Inflammatory macrophage treated with lipopolysaccharide for 4 hours (primary cell): ENCODE measurements at regions not wholly inside any gene's neighbourhood (a gene's known extent, or its start where the extent isn't known, plus 50 kb on each side); places are given as distances from the start of the nearest gene placed in this dataset.

Source experiments
- DNase-seq: peaks from one replicate; pipeline ENCODE4 v3.0.0-alpha.2; 2020

DNA sequence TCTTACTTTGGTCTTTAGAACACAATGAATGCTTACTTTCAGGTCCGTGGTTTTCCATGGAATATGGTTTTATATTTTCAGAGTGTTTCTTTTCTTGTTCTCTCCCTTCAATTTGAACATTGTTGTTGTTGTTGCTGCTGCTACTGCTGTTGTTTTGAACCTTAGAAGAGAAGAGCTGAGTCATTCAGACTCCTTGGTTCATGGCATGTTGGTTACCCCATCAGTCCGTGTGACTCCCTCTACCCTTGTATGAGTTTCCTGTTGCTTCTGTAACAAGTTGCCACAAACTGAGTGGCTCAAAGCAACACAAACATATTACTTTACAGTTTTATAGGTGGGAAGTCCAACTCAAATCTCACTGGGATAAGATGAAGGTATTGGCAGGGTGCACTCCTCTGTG is 511.0 kb downstream of the INSC start:
- no peak for DNase-seq

DNA sequence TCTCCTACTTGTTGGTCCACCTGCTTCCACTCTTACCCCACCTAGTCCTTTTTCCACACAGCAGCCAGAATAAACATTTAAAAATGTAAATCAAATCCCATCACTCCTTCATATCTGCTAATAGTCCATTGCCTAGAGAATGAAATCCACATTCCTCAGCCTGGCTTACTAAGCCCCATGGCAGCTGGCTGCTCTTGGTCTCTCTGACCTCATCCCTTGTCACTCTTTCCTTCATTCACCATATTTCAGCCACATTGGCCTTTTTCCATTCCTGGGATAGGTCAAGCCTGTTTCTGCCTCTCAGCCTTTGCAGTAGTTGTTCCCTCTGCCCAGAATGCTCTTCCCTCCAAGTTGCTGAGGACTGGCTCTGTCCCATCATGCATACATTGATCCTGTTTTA is 512.8 kb downstream of the INSC start:
- no peak for DNase-seq

- DNase-seq, result peak; percentile 23
These were observed 515.1 kb downstream of the INSC start for GRCh38 chr11:15629690-15630321.

DNA sequence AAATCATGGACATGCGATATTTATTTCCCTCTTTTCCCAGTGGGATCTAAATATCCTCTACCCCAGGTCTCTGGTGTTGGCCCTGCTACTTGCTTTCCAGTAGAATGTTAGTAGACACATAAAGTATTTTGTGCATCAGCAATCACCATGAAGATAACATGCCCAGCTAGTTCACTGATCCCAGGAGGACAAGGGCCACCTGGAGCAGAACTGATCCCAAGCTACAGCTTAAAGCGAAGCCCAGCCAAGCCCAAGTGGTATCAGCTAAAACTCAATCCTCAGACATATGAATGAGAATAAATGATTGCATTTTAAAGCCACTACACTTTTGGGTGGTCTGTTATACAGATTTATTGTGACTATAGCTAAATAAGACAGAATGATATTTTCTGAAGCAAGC is 516.2 kb downstream of the INSC start:
- DNase-seq, result no peak

GRCh38 chr11:15635521-15635920 is 520.8 kb downstream of the INSC start:
- DNase-seq, result no peak

GRCh38 chr11:15636521-15637089 is 521.9 kb downstream of the INSC start:
- DNase-seq, result peak; percentile 73

DNA sequence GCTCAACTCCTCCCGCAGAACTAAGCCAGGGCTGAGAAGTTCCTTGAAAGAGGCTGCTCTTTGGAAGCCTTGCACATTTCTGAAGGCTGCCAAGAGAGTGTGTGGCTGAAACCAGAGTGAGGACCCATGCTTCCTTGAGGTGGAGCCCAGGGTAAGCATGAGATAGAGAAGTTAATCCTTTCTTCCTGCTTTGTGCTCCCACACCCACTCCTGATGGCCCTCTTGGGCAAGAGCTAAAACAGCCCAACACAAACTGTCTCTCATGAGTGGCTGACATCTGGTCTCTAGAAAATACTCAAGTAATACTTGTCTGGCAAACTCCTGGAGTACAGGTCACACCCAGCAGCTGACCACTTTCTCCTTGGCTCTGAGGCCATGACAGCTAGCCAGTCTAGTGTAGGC is 523.7 kb downstream of the INSC start:
- peak; percentile 52 for DNase-seq

GRCh38 chr11:15640318-15640717 is 525.6 kb downstream of the INSC start:
- DNase-seq, result no peak

GRCh38 chr11:15641271-15642045 is 526.7 kb downstream of the INSC start:
- DNase-seq, result no peak

DNA sequence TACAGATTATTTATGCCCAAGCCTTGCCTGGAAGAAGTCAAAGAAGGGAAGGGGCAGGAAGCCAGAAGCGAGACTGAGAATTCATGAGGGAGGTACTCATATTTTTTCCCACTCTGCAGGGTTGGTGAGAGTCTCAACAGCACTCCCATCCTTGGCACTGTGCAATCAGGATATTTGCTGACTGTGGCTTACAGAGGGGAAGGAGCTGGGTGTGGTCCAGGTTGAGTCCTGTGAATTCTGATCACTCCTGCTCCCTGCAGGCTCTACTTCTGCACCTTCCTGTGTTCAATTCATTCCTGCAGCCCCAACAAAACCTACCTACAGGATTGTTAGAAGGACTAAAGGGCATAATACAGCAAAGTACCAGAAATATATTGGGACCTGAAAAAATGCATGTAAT is 530.5 kb downstream of the INSC start:
- no peak for DNase-seq

GRCh38 chr11:15649371-15650104 is 534.8 kb downstream of the INSC start:
- no peak for DNase-seq

- peak; percentile 79 for DNase-seq
These were observed 535.6 kb downstream of the INSC start for GRCh38 chr11:15650105-15650938.

GRCh38 chr11:15651033-15651432 is 536.3 kb downstream of the INSC start:
- no peak for DNase-seq

DNA sequence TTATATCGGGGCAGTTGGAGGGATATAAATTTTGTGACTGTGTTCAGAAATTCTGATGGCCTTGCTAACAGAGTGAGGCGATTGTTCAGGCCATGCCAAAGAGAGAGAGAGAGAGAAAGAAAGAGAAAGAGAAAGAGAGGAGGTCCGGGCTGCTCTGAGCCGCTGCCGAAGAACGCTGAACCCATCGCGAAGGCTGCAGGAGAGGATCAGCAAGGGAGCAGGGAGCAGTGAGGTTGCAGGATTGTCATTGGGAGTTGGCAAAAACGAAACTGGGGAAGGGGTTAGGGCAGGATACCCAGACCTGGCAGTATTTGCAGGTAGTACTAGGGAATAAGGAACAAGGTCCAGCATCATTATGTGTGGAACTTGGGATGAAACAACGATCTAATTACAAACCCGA is 537.1 kb downstream of the INSC start:
- no peak for DNase-seq

DNA sequence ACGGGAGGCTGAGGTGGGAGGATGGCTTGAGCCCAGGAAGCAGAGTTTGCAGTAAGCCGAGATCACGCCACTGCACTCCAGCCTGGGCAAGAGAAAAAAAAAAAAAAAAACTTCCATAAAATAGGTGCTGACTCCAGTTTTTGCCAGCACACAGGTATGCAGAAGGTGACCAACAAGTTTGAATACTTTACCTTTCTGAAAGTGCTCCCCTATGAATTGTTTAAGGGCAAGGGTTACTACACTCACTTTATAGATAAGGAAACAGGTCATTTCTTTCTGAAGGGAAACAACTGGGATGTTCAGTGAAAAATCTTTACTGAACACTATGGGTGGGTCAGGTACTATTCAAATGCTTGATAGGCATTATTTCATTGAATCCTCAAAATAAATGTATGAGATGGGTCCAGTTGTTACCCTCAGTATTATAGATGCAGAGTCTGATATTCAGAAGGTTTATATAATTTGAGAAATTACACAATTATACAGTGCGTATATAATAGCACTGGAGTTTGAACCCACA is 538.5 kb downstream of the INSC start:
- no peak for DNase-seq

- DNase-seq, result no peak
These were observed 539.7 kb downstream of the INSC start for GRCh38 chr11:15654451-15654850.

DNA sequence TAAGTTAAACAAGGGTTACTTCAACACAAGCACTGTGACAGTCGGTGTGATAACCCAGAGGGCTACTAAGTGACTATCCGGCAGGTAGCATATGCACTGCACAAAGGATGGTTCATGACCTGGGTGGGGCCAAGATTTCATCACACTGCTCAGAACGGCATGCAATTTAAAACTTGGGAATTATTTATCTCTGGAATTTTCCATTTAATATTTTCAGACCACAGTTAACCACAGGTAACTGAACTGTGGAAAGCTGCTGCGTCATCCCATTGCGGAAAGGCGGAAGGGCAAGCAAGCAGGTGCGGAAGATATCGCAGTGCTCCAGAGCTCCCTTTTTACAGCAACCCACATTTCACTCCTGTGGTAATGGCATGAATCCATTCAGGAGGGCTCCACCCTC is 540.8 kb downstream of the INSC start:
- no peak for DNase-seq

DNA sequence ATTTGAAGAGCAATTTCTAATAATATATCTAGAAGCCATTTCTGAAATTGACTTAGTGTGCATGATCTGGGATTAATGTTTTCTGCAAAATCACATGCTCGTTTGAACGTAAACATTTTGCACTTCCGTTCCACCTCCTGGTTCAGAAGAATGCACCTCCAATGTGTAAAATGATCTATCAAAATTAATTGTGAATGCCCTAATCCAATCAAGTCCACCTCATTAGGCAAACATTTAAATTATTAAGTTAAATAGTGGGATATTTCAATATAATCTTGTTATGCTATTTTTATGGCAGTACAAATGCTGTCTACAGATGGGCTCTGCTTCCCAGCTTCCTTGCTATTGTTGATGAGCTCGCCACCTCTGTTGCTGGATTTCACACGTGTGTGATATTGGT is 542.5 kb downstream of the INSC start:
- no peak for DNase-seq

GRCh38 chr11:15660496-15660895 is 545.8 kb downstream of the INSC start:
- no peak for DNase-seq

GRCh38 chr11:15662285-15662684 is 547.6 kb downstream of the INSC start:
- DNase-seq, result no peak

GRCh38 chr11:15663777-15664218 is 549.1 kb downstream of the INSC start:
- no peak for DNase-seq

- DNase-seq, result no peak
These were observed 550.7 kb downstream of the INSC start for GRCh38 chr11:15665368-15665871.
